ENCODE measurements at regions not wholly inside any gene's neighbourhood (a gene's known extent, or its start where the extent isn't known, plus 50 kb on each side); places are given as distances from the start of the nearest gene placed in this dataset.

DNA sequence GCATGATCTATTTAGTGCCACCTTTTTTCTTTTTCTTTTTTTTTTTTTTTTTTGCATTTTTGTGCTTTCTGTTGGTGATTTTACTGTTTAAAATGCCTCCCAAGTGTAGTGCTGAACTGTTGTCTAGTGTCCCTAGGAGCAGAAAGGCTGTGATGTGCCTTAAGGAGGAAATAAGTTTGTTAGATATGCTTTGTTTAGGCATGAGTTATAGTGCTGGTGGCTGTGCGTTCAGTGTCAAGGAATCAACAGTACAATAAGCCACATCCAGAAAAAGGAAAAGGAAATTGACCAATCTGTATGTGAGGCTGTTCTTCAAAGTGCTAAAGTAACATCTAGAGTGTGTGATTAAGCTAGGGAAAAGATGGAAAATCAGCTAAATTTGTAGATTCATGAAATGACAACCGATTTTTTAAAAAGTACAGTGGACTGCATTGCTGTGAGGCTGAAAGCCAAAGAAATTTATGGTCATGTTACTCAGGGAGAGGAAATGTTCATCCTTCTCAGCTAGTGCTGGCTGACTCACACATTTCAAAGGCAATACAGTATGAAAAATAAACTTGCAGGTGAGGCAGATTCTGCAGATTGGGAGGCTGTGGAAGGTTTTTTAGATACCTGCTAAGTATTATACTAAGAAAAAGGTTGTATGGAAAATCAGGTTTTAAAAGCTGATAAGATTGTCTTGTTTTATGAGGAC, 122.7 kb upstream of the ADCY1 start:
- Mint-ChIP-seq H3K27ac (no peak overlapping the region), H3K27me3 (peaks cover 35% of the 10 kb centered on the region), H3K4me3 (no peak overlapping the region), H3K9me3 (no peaks in the 10 kb centered on the region), H3K4me1 (peaks cover 3% of the 10 kb centered on the region), H3K36me3 (ENCODE audit: low read depth) (no peaks in the 10 kb centered on the region)
- ATAC-seq (replicated peaks) = no peak

- no peak overlapping the region for H3K4me3 Mint-ChIP-seq
- peaks cover 18% of the 10 kb centered on the region for H3K27me3 Mint-ChIP-seq
- H3K9me3 Mint-ChIP-seq = no peaks in the 10 kb centered on the region
- no peak overlapping the region for H3K27ac Mint-ChIP-seq
- ATAC-seq (replicated peaks) = no peak
- H3K36me3 Mint-ChIP-seq (ENCODE audit: low read depth) = no peaks in the 10 kb centered on the region
- H3K4me1 Mint-ChIP-seq = no peaks in the 10 kb centered on the region
Measured at GRCh38 chr7:45454771-45455170, 119.4 kb upstream of the ADCY1 start.

DNA sequence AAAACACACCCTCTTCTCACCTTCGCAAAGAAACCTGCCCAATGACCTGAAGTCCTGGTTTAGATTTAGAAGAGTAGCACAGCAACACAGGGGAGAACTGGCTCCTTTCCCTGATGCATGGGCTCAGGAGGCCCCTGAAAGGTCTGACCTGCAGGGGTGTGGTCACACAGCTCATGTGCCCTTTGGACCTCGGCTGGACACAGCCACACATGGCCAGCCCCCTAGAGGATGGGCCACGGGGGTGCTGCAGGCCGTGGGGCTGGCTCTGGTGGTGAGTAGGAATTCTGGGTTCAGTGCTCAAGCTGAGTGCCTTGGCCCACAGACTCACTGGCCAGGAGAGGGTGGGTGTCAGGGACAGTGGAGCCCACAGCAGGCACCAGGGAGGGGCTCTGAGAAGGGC, 118.5 kb upstream of the ADCY1 start:
- no peaks in the 10 kb centered on the region for H3K9me3 Mint-ChIP-seq

DNA sequence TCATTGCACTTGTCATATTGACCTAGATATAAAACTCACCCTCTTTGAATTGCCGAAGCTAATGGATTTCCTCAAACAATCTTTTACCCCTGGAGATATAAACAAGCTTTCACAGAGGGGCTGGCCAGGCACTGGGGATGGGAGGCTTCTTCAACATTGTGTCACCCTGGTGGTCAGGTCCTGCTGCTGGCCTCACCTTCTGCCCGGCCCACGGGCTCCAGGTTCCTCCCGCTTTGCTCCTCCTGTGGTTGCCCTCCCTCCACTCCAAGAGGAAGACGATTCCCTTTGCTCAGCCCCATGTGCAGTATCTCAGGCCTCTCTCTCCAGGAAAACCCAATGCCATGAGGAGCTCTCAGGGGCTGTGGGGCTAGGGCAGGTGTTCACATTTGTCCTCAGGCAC, 118.1 kb upstream of the ADCY1 start:
- ATAC-seq (replicated peaks) = no peak

More for the DNA sequence above, 118.5 kb upstream of the ADCY1 start:
- Mint-ChIP-seq H3K27me3 (peaks cover 18% of the 10 kb centered on the region), H3K36me3 (ENCODE audit: low read depth) (no peaks in the 10 kb centered on the region), H3K27ac (no peak overlapping the region), H3K4me1 (no peaks in the 10 kb centered on the region), H3K4me3 (no peak overlapping the region)
- no peak for ATAC-seq (replicated peaks)

DNA sequence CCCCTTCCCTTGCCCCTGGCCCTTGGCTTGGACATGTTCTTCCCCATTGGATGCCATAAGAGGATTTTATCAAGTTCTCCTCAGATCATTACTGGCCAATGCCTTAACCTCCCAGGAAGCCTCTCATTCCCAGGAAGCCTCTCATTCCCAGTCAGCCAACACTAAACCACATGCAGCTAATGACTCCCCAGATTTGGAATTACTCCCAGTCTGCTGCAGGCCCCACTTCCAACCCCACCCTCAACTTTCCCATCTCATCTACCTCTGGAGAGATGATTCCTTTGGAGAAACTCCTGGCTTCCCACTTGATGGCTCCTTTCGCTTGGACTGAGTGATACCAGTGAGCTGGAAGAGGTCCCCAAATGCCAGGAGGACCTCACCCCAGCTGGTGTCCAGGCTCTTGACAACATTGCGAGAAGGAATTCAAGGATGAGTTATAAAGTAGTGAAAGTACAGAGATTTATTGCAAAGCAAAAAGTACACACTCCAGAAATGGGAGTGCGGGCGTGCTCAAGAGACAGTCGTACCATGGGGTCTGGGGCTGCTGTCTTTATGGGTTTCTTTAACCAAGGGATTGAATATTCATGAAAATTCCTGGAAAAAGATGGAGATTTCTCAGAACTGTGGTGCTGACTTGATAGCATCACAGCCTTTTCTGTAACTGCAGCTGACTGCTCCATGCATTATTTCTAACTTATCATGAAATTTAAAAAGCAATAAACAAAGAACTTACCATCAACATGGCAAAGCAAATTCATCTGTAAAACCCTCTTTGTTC, 117.2 kb upstream of the ADCY1 start:
- Mint-ChIP-seq H3K27me3 (peaks cover 13% of the 10 kb centered on the region), H3K9me3 (no peaks in the 10 kb centered on the region), H3K4me1 (no peaks in the 10 kb centered on the region), H3K36me3 (ENCODE audit: low read depth) (no peaks in the 10 kb centered on the region), H3K27ac (no peak overlapping the region), H3K4me3 (no peak overlapping the region)
- ATAC-seq (replicated peaks) = no peak

More for the DNA sequence above, 118.1 kb upstream of the ADCY1 start:
- Mint-ChIP-seq H3K4me1 (no peaks in the 10 kb centered on the region), H3K27me3 (peaks cover 18% of the 10 kb centered on the region), H3K9me3 (no peaks in the 10 kb centered on the region), H3K27ac (no peak overlapping the region), H3K4me3 (no peak overlapping the region), H3K36me3 (ENCODE audit: low read depth) (no peaks in the 10 kb centered on the region)

DNA sequence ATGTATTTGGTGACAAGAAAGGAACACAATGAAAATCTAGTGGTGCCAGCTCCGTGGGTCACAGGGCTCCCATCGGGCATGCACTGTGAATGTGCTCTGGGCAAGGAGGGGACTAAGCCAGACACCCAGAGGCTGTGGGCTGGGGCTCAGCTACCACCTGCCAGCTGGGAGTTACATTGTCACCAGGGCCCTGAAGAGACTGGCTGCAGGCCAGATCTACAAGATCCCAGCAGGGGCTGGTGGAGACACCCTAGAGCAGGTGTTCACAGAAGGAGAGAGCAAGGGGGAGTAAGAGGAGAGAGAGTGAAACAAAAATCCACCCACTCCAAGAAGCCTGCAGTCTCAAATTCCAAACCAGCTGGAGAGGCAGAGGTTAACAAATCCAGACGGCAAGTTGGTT, 116.6 kb upstream of the ADCY1 start:
- H3K27ac Mint-ChIP-seq = no peak overlapping the region
- no peak for ATAC-seq (replicated peaks)
- no peaks in the 10 kb centered on the region for H3K4me1 Mint-ChIP-seq
- H3K9me3 Mint-ChIP-seq = no peaks in the 10 kb centered on the region
- no peaks in the 10 kb centered on the region for H3K36me3 Mint-ChIP-seq (ENCODE audit: low read depth)
- no peak overlapping the region for H3K4me3 Mint-ChIP-seq
- peaks cover 10% of the 10 kb centered on the region for H3K27me3 Mint-ChIP-seq

GRCh38 chr7:45459476-45459875, 114.7 kb upstream of the ADCY1 start:
- no peaks in the 10 kb centered on the region for H3K36me3 Mint-ChIP-seq (ENCODE audit: low read depth)
- no peaks in the 10 kb centered on the region for H3K9me3 Mint-ChIP-seq
- H3K4me1 Mint-ChIP-seq = no peaks in the 10 kb centered on the region
- no peak for ATAC-seq (replicated peaks)
- no peak overlapping the region for H3K4me3 Mint-ChIP-seq
- H3K27me3 Mint-ChIP-seq = peaks cover 7% of the 10 kb centered on the region
- H3K27ac Mint-ChIP-seq = no peak overlapping the region

DNA sequence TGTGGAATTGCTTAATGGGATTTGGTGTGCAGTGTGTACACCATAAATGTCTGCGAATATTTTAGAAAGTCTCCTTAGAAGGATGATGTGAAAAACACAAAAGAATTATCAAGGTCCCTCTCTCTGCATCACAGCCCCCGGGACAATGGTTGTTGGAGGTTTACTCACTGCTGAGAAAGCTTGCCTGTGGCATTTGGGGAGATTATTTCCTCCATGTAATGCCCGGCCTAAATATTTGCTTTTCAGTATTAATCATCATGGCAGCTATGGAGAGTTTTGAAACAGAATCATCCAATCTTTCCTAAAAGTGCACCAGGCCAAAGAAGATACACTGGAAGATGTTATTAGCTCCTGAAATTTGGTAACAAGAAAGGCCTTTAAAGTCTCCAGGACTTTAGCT, 113.8 kb upstream of the ADCY1 start:
- H3K27me3 Mint-ChIP-seq = peaks cover under 1% of the 10 kb centered on the region
- no peak for ATAC-seq (replicated peaks)
- H3K36me3 Mint-ChIP-seq (ENCODE audit: low read depth) = no peaks in the 10 kb centered on the region
- H3K4me3 Mint-ChIP-seq = no peak overlapping the region
- no peak overlapping the region for H3K27ac Mint-ChIP-seq
- H3K4me1 Mint-ChIP-seq = no peaks in the 10 kb centered on the region
- no peaks in the 10 kb centered on the region for H3K9me3 Mint-ChIP-seq

- Mint-ChIP-seq H3K9me3 (no peaks in the 10 kb centered on the region), H3K27ac (no peak overlapping the region), H3K27me3 (peaks cover 5% of the 10 kb centered on the region), H3K4me1 (no peaks in the 10 kb centered on the region), H3K36me3 (ENCODE audit: low read depth) (no peaks in the 10 kb centered on the region), H3K4me3 (no peak overlapping the region)
- ATAC-seq (replicated peaks) = no peak
Measured at GRCh38 chr7:45461026-45461425, 113.1 kb upstream of the ADCY1 start.

GRCh38 chr7:45469103-45469502, 105.1 kb upstream of the ADCY1 start:
- no peak for ATAC-seq (replicated peaks)
- peaks cover 32% of the 10 kb centered on the region for H3K27me3 Mint-ChIP-seq
- no peak overlapping the region for H3K27ac Mint-ChIP-seq
- no peaks in the 10 kb centered on the region for H3K9me3 Mint-ChIP-seq
- H3K4me1 Mint-ChIP-seq = no peaks in the 10 kb centered on the region
- H3K4me3 Mint-ChIP-seq = no peak overlapping the region
- H3K36me3 Mint-ChIP-seq (ENCODE audit: low read depth) = no peaks in the 10 kb centered on the region

GRCh38 chr7:45470031-45470430, 104.1 kb upstream of the ADCY1 start:
- Mint-ChIP-seq H3K27ac (no peak overlapping the region), H3K9me3 (no peaks in the 10 kb centered on the region), H3K4me3 (no peak overlapping the region), H3K27me3 (peaks cover 34% of the 10 kb centered on the region), H3K4me1 (no peaks in the 10 kb centered on the region), H3K36me3 (ENCODE audit: low read depth) (no peaks in the 10 kb centered on the region)
- no peak for ATAC-seq (replicated peaks)

DNA sequence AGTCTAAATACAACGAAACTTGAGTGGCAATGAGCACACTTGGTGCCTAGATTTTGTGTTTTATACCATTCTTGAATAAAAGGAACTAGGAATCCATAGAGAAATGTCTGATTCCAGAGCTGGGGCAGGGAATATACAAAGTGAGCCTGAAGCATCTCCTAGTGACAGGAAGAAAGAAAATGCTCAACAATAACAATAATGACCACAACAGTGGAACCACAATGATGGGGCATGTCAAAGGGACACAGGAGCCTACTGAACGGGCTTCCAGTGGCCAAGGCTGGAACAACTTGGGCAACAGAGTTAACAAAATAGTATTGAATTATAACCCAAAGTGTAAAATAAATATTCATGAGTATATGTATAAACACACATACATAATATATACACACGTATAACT, 94.4 kb upstream of the ADCY1 start:
- ATAC-seq (replicated peaks) = no peak
- Mint-ChIP-seq H3K36me3 (ENCODE audit: low read depth) (no peaks in the 10 kb centered on the region), H3K27me3 (peaks cover 19% of the 10 kb centered on the region), H3K4me1 (no peaks in the 10 kb centered on the region), H3K9me3 (no peaks in the 10 kb centered on the region), H3K4me3 (no peak overlapping the region), H3K27ac (no peak overlapping the region)

GRCh38 chr7:45482451-45482850, 91.7 kb upstream of the ADCY1 start:
- Mint-ChIP-seq H3K36me3 (ENCODE audit: low read depth) (no peaks in the 10 kb centered on the region), H3K4me1 (no peaks in the 10 kb centered on the region), H3K27me3 (peaks cover 16% of the 10 kb centered on the region), H3K27ac (no peak overlapping the region), H3K4me3 (no peak overlapping the region), H3K9me3 (no peaks in the 10 kb centered on the region)
- ATAC-seq (replicated peaks) = no peak

- ATAC-seq (replicated peaks) = no peak
- Mint-ChIP-seq H3K36me3 (ENCODE audit: low read depth) (no peaks in the 10 kb centered on the region), H3K4me1 (no peaks in the 10 kb centered on the region), H3K27me3 (peaks cover 16% of the 10 kb centered on the region), H3K27ac (no peak overlapping the region), H3K4me3 (no peak overlapping the region), H3K9me3 (no peaks in the 10 kb centered on the region)
Measured at GRCh38 chr7:45484094-45484493, 90.1 kb upstream of the ADCY1 start.

GRCh38 chr7:45486575-45486974, 87.6 kb upstream of the ADCY1 start:
- H3K36me3 Mint-ChIP-seq (ENCODE audit: low read depth) = no peaks in the 10 kb centered on the region
- no peak overlapping the region for H3K27ac Mint-ChIP-seq
- H3K4me3 Mint-ChIP-seq = no peak overlapping the region
- H3K4me1 Mint-ChIP-seq = no peaks in the 10 kb centered on the region
- H3K27me3 Mint-ChIP-seq = peaks cover 11% of the 10 kb centered on the region
- ATAC-seq (replicated peaks) = no peak
- no peaks in the 10 kb centered on the region for H3K9me3 Mint-ChIP-seq
